ENCODE measurements at regions not wholly inside any gene's neighbourhood (a gene's known extent, or its start where the extent isn't known, plus 50 kb on each side); places are given as distances from the start of the nearest gene placed in this dataset.

- Histone ChIP-seq H3K9me3 (replicated peaks in 1 of 2; ENCODE audit: control insufficient read depth in 2 of 2, insufficient read depth in 1 of 2, low read depth in 1 of 2, low read length in 2 of 2) (no peaks in the 10 kb centered on the region), H3K9ac (ENCODE audit: low read depth, low read length, poor library complexity) (no peak overlapping the region), H3K4me3 (ENCODE audit: low read length in 2 of 2) (no peak overlapping the region), H2BK12ac (ENCODE audit: low read length) (no peak overlapping the region), H2BK15ac (ENCODE audit: low read length) (no peak overlapping the region), H2AFZ (ENCODE audit: low read length) (peak overlapping the region; percentile 23), H3K36me3 (replicated peaks in 1 of 2; ENCODE audit: control insufficient read depth in 2 of 2, insufficient read depth in 2 of 2, low read length in 2 of 2) (no peaks in the 10 kb centered on the region), H3K18ac (ENCODE audit: low read length) (no peak overlapping the region), H4K91ac (ENCODE audit: low read depth, low read length, poor library complexity) (no peak overlapping the region), H3K27me3 (ENCODE audit: control insufficient read depth in 3 of 3, insufficient read depth in 3 of 3, low read depth in 1 of 3, low read length in 3 of 3) (no peaks in the 10 kb centered on the region), H2BK5ac (ENCODE audit: low read length) (no peak overlapping the region), H2BK120ac (ENCODE audit: low read depth, low read length) (no peak overlapping the region), H3K27ac (replicated peaks; ENCODE audit: low read length) (no peak overlapping the region), H3K4me1 (ENCODE audit: control insufficient read depth in 2 of 2, insufficient read depth in 1 of 2, low read depth in 1 of 2, low read length in 2 of 2) (peaks cover 0 to 7% of the 10 kb centered on the region in 2 donors), H4K8ac (ENCODE audit: low read depth, low read length) (no peak overlapping the region), H3K14ac (ENCODE audit: low read length) (no peak overlapping the region), H3K4ac (ENCODE audit: low read length) (no peak overlapping the region), H3K79me1 (ENCODE audit: low read depth, low read length) (no peaks in the 10 kb centered on the region), H3K23ac (ENCODE audit: low read depth, low read length, poor library complexity) (no peak overlapping the region), H2AK5ac (ENCODE audit: low read depth, low read length) (no peak overlapping the region), H3K4me2 (ENCODE audit: insufficient read depth, low read length, poor library complexity, severe bottlenecking) (no peak overlapping the region)
- WGBS, 2 donors (ENCODE audit: extremely low coverage in 2 of 2, insufficient read length in 2 of 2, insufficient replicate concordance in 1 of 2), result no CpG with 5 or more reads among the region's 9 CpGs
- DNase-seq (ENCODE audit: low spot score), result no peak
These were observed 133.7 kb downstream of the SLC28A3 start for GRCh38 chr9:84206801-84207370.

GRCh38 chr9:84207491-84207951, 133.0 kb downstream of the SLC28A3 start:
- Histone ChIP-seq H3K23ac (ENCODE audit: low read depth, low read length, poor library complexity) (no peak overlapping the region), H2BK120ac (ENCODE audit: low read depth, low read length) (no peak overlapping the region), H2BK15ac (ENCODE audit: low read length) (no peak overlapping the region), H2AFZ (ENCODE audit: low read length) (no peak overlapping the region), H3K18ac (ENCODE audit: low read length) (no peak overlapping the region), H3K36me3 (replicated peaks in 1 of 2; ENCODE audit: control insufficient read depth in 2 of 2, insufficient read depth in 2 of 2, low read length in 2 of 2) (no peaks in the 10 kb centered on the region), H4K91ac (ENCODE audit: low read depth, low read length, poor library complexity) (no peak overlapping the region), H4K8ac (ENCODE audit: low read depth, low read length) (no peak overlapping the region), H3K4me1 (ENCODE audit: control insufficient read depth in 2 of 2, insufficient read depth in 1 of 2, low read depth in 1 of 2, low read length in 2 of 2) (peaks cover 0 to 7% of the 10 kb centered on the region in 2 donors), H2BK12ac (ENCODE audit: low read length) (no peak overlapping the region), H3K79me1 (ENCODE audit: low read depth, low read length) (no peaks in the 10 kb centered on the region), H3K27ac (replicated peaks; ENCODE audit: low read length) (no peak overlapping the region), H2AK5ac (ENCODE audit: low read depth, low read length) (no peak overlapping the region), H3K4me3 (ENCODE audit: low read length in 2 of 2) (no peak overlapping the region), H3K9me3 (replicated peaks in 1 of 2; ENCODE audit: control insufficient read depth in 2 of 2, insufficient read depth in 1 of 2, low read depth in 1 of 2, low read length in 2 of 2) (no peaks in the 10 kb centered on the region), H3K14ac (ENCODE audit: low read length) (no peak overlapping the region), H3K9ac (ENCODE audit: low read depth, low read length, poor library complexity) (no peak overlapping the region), H2BK5ac (ENCODE audit: low read length) (no peak overlapping the region), H3K4me2 (ENCODE audit: insufficient read depth, low read length, poor library complexity, severe bottlenecking) (no peak overlapping the region), H3K4ac (ENCODE audit: low read length) (no peak overlapping the region), H3K27me3 (ENCODE audit: control insufficient read depth in 3 of 3, insufficient read depth in 3 of 3, low read depth in 1 of 3, low read length in 3 of 3) (no peaks in the 10 kb centered on the region)
- no CpG with 5 or more reads among the region's 6 CpGs for WGBS, 2 donors (ENCODE audit: extremely low coverage in 2 of 2, insufficient read length in 2 of 2, insufficient replicate concordance in 1 of 2)
- DNase-seq (ENCODE audit: low spot score), result no peak

- no peak overlapping the region for H4K91ac ChIP-seq (ENCODE audit: low read depth, low read length, poor library complexity)
- peaks cover 0 to 3% of the 10 kb centered on the region in 2 donors for H3K4me1 ChIP-seq (ENCODE audit: control insufficient read depth in 2 of 2, insufficient read depth in 1 of 2, low read depth in 1 of 2, low read length in 2 of 2)
- no peak overlapping the region for H3K14ac ChIP-seq (ENCODE audit: low read length)
- no peak overlapping the region for H3K9ac ChIP-seq (ENCODE audit: low read depth, low read length, poor library complexity)
- WGBS, 2 donors (ENCODE audit: extremely low coverage in 2 of 2, insufficient read length in 2 of 2, insufficient replicate concordance in 1 of 2), result no CpG with 5 or more reads among the region's 3 CpGs
- H2BK120ac ChIP-seq (ENCODE audit: low read depth, low read length), result no peak overlapping the region
- H3K4ac ChIP-seq (ENCODE audit: low read length), result no peak overlapping the region
- no peak overlapping the region for H2BK12ac ChIP-seq (ENCODE audit: low read length)
- H3K27me3 ChIP-seq (ENCODE audit: control insufficient read depth in 3 of 3, insufficient read depth in 3 of 3, low read depth in 1 of 3, low read length in 3 of 3), result no peaks in the 10 kb centered on the region
- no peaks in the 10 kb centered on the region for H3K79me1 ChIP-seq (ENCODE audit: low read depth, low read length)
- H2AK5ac ChIP-seq (ENCODE audit: low read depth, low read length), result no peak overlapping the region
- H2AFZ ChIP-seq (ENCODE audit: low read length), result no peak overlapping the region
- no peaks in the 10 kb centered on the region for H3K36me3 ChIP-seq (replicated peaks in 1 of 2; ENCODE audit: control insufficient read depth in 2 of 2, insufficient read depth in 2 of 2, low read length in 2 of 2)
- H2BK15ac ChIP-seq (ENCODE audit: low read length), result no peak overlapping the region
- H4K8ac ChIP-seq (ENCODE audit: low read depth, low read length), result no peak overlapping the region
- H3K4me3 ChIP-seq (ENCODE audit: low read length in 2 of 2), result no peak overlapping the region
- DNase-seq (ENCODE audit: low spot score), result no peak
- H3K18ac ChIP-seq (ENCODE audit: low read length), result no peak overlapping the region
- no peak overlapping the region for H2BK5ac ChIP-seq (ENCODE audit: low read length)
- no peaks in the 10 kb centered on the region for H3K9me3 ChIP-seq (replicated peaks in 1 of 2; ENCODE audit: control insufficient read depth in 2 of 2, insufficient read depth in 1 of 2, low read depth in 1 of 2, low read length in 2 of 2)
- no peak overlapping the region for H3K23ac ChIP-seq (ENCODE audit: low read depth, low read length, poor library complexity)
- no peak overlapping the region for H3K4me2 ChIP-seq (ENCODE audit: insufficient read depth, low read length, poor library complexity, severe bottlenecking)
- no peak overlapping the region for H3K27ac ChIP-seq (replicated peaks; ENCODE audit: low read length)
These were observed 128.3 kb downstream of the SLC28A3 start for GRCh38 chr9:84212246-84212645.

GRCh38 chr9:84212982-84213381, 127.6 kb downstream of the SLC28A3 start:
- Histone ChIP-seq H4K91ac (ENCODE audit: low read depth, low read length, poor library complexity) (no peak overlapping the region), H2BK15ac (ENCODE audit: low read length) (no peak overlapping the region), H3K4ac (ENCODE audit: low read length) (no peak overlapping the region), H3K9ac (ENCODE audit: low read depth, low read length, poor library complexity) (no peak overlapping the region), H2BK12ac (ENCODE audit: low read length) (no peak overlapping the region), H3K27ac (replicated peaks; ENCODE audit: low read length) (no peak overlapping the region), H2AK5ac (ENCODE audit: low read depth, low read length) (no peak overlapping the region), H3K23ac (ENCODE audit: low read depth, low read length, poor library complexity) (no peak overlapping the region), H2BK120ac (ENCODE audit: low read depth, low read length) (no peak overlapping the region), H3K36me3 (replicated peaks in 1 of 2; ENCODE audit: control insufficient read depth in 2 of 2, insufficient read depth in 2 of 2, low read length in 2 of 2) (no peaks in the 10 kb centered on the region), H2AFZ (ENCODE audit: low read length) (no peak overlapping the region), H4K8ac (ENCODE audit: low read depth, low read length) (no peak overlapping the region), H3K14ac (ENCODE audit: low read length) (no peak overlapping the region), H2BK5ac (ENCODE audit: low read length) (no peak overlapping the region), H3K18ac (ENCODE audit: low read length) (no peak overlapping the region), H3K79me1 (ENCODE audit: low read depth, low read length) (no peaks in the 10 kb centered on the region), H3K4me1 (ENCODE audit: control insufficient read depth in 2 of 2, insufficient read depth in 1 of 2, low read depth in 1 of 2, low read length in 2 of 2) (peaks cover 0 to 2% of the 10 kb centered on the region in 2 donors), H3K9me3 (replicated peaks in 1 of 2; ENCODE audit: control insufficient read depth in 2 of 2, insufficient read depth in 1 of 2, low read depth in 1 of 2, low read length in 2 of 2) (no peaks in the 10 kb centered on the region), H3K27me3 (ENCODE audit: control insufficient read depth in 3 of 3, insufficient read depth in 3 of 3, low read depth in 1 of 3, low read length in 3 of 3) (no peaks in the 10 kb centered on the region), H3K4me2 (ENCODE audit: insufficient read depth, low read length, poor library complexity, severe bottlenecking) (no peak overlapping the region), H3K4me3 (ENCODE audit: low read length in 2 of 2) (no peak overlapping the region)
- WGBS, 2 donors (ENCODE audit: extremely low coverage in 2 of 2, insufficient read length in 2 of 2, insufficient replicate concordance in 1 of 2), result no CpG with 5 or more reads among the region's 2 CpGs
- DNase-seq (ENCODE audit: low spot score), result no peak
